CD14-positive monocyte (primary cell): ENCODE measurements at regions not wholly inside any gene's neighbourhood (a gene's known extent, or its start where the extent isn't known, plus 50 kb on each side); places are given as distances from the start of the nearest gene placed in this dataset.

ENCODE experiments used
- DNase-seq, 3 donors: peaks; one replicate each; pipeline ENCODE4 v3.0.0-alpha.2; 2011 to 2022
- H2AFZ ChIP-seq: 2 replicates; pipeline ENCODE4 v1.6.0; 2012; ENCODE audit warnings: mild to moderate bottlenecking, low read depth, low read length, inconsistent platforms; ENCODE audit not compliant: insufficient read depth, poor library complexity, severe bottlenecking
- H3K27ac ChIP-seq, 2 donors: 1 replicate in 1 of 2; 2 replicates in 1 of 2; pipeline ENCODE4 v1.5.1; 2012 to 2013; ENCODE audit warnings: low read length in 2 of 2, control low read depth in 1 of 2, inconsistent platforms in 1 of 2, low read depth in 1 of 2, mild to moderate bottlenecking in 1 of 2
- H3K27me3 ChIP-seq, 2 donors: one replicate each; pipeline versions ENCODE4 v1.6.0 to v1.6.1; 2011 to 2013; ENCODE audit warnings: low read length in 2 of 2; ENCODE audit not compliant: control insufficient read depth in 2 of 2, insufficient read depth in 2 of 2
- H3K36me3 ChIP-seq, 2 donors: replicated peaks in 1 of 2; 1 replicate in 1 of 2; 2 replicates in 1 of 2; pipeline versions ENCODE4 v1.5.1 to v1.6.1; 2012 to 2013; ENCODE audit warnings: low read length in 2 of 2, control low read depth in 1 of 2, inconsistent platforms in 1 of 2, mild to moderate bottlenecking in 1 of 2; ENCODE audit not compliant: insufficient read depth in 2 of 2, control insufficient read depth in 1 of 2
- H3K4me1 ChIP-seq, 2 donors: 1 replicate in 1 of 2; 2 replicates in 1 of 2; pipeline versions ENCODE4 v1.5.1 to v1.6.1; 2012 to 2013; ENCODE audit warnings: low read length in 2 of 2, control low read depth in 1 of 2, inconsistent platforms in 1 of 2, mild to moderate bottlenecking in 1 of 2, moderate library complexity in 1 of 2; ENCODE audit not compliant: insufficient read depth in 2 of 2, control insufficient read depth in 1 of 2
- H3K4me2 ChIP-seq: replicated peaks from 2 replicates; pipeline ENCODE3; 2012; ENCODE audit warnings: low read length, moderate library complexity, mild to moderate bottlenecking; ENCODE audit not compliant: poor library complexity, severe bottlenecking; ENCODE audit errors: extremely low read depth
- H3K4me3 ChIP-seq, 3 experiments: fragments of 200-600 bp in 1 of 3; sonication (generic) in 1 of 3; replicated peaks in 1 of 3; 1 replicate in 2 of 3; 2 replicates in 1 of 3; pipeline ENCODE4 v1.5.1; 2011 to 2013; ENCODE audit warnings: low read length in 3 of 3, mild to moderate bottlenecking in 3 of 3, control low read depth in 2 of 3, low read depth in 2 of 3, inconsistent platforms in 1 of 3, moderate library complexity in 1 of 3
- H3K79me2 ChIP-seq: 2 replicates; pipeline ENCODE4 v1.6.0; 2012; ENCODE audit warnings: mild to moderate bottlenecking, control low read depth, inconsistent platforms, low read length, moderate library complexity; ENCODE audit not compliant: insufficient read depth
- H3K9ac ChIP-seq: 2 replicates; pipeline ENCODE4 v1.6.0; 2017; ENCODE audit warnings: low read length, mild to moderate bottlenecking; ENCODE audit not compliant: insufficient read depth, poor library complexity, severe bottlenecking
- H3K9me3 ChIP-seq, 2 donors: replicated peaks in 1 of 2; 1 replicate in 1 of 2; 2 replicates in 1 of 2; pipeline versions ENCODE4 v1.5.1 to v1.6.1; 2012 to 2013; ENCODE audit warnings: low read length in 2 of 2, control low read depth in 1 of 2; ENCODE audit not compliant: control insufficient read depth in 1 of 2, insufficient read depth in 1 of 2
- H4K20me1 ChIP-seq: 2 replicates; pipeline ENCODE4 v1.6.0; 2012; ENCODE audit warnings: mild to moderate bottlenecking, low read length, control low read depth, moderate library complexity; ENCODE audit not compliant: insufficient read depth
- H3K27ac Mint-ChIP-seq, 7 donors: one replicate each; pipeline ENCODE4 v1.8.0; 2020; ENCODE audit warnings: mild to moderate bottlenecking in 7 of 7, mixed read lengths in 7 of 7, moderate library complexity in 6 of 7, inconsistent platforms in 2 of 7
- H3K27me3 Mint-ChIP-seq, 3 donors: one replicate each; pipeline ENCODE4 v1.8.0; 2021 to 2022; ENCODE audit warnings: low read depth in 3 of 3, mild to moderate bottlenecking in 3 of 3, mixed read lengths in 3 of 3, moderate library complexity in 3 of 3, inconsistent platforms in 1 of 3
- H3K36me3 Mint-ChIP-seq, 2 donors: one replicate each; pipeline ENCODE4 v1.8.0; 2020; ENCODE audit warnings: mixed read lengths in 2 of 2, inconsistent platforms in 1 of 2, mild to moderate bottlenecking in 1 of 2
- H3K4me1 Mint-ChIP-seq: one replicate; pipeline ENCODE4 v1.8.0; 2020; ENCODE audit warnings: mild to moderate bottlenecking, mixed read lengths
- H3K4me3 Mint-ChIP-seq, 2 donors: one replicate each; pipeline ENCODE4 v1.8.0; 2020; ENCODE audit warnings: mild to moderate bottlenecking in 2 of 2, mixed read lengths in 2 of 2, moderate library complexity in 1 of 2
- H3K9me3 Mint-ChIP-seq, 7 donors: one replicate each; pipeline ENCODE4 v1.8.0; 2020 to 2022; ENCODE audit warnings: mixed read lengths in 7 of 7, mild to moderate bottlenecking in 6 of 7, moderate library complexity in 6 of 7, inconsistent platforms in 2 of 7
- WGBS: methylation state at CpG from one replicate; pipeline ENCODE4 v1.1.5; 2013; ENCODE audit warnings: missing lambda C conversion rate; ENCODE audit not compliant: insufficient coverage; 5-methylcytosine and 5-hydroxymethylcytosine counted together
- intact Hi-C, 2 donors: fragments of 100-400 bp; cut with micrococcal nuclease; formaldehyde crosslinking; loops; one replicate each; pipeline versions ENCODE4 v1.15.0 to v1.15.1; 2023
- TF ChIP-seq, protein P1 (sequence below): fragments of 200-600 bp; IDR thresholded peaks from one replicate; pipeline ENCODE4 v1.8.0; 2022; ENCODE audit warnings: antibody characterized with exemption, mild to moderate bottlenecking

GRCh38 chr2:5236249-5236648 is 455.9 kb upstream of the SOX11 start:
- Mint-ChIP-seq H3K36me3 (no peaks in the 10 kb centered on the region), H3K4me3 (no peak overlapping the region)
- no peak overlapping the region for H3K4me3 ChIP-seq

DNA sequence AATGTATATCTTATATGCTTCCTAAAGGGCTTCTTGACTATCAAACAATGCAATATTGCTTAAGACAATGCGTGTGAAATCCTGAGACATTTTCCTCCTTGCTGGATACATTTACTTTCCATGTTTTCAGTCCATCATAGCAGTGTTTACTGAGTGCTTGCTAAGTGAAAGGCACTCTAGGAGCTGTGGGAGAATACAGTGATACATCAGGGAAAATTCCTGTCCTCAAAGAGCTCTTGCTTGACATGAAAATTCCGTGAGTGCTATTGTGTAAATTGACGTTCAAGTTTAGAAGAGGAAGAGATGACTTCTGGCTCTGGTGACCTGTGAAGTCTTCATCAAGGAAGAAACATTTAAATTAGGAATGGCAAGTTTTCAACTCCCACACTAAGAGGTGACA is 449.4 kb upstream of the SOX11 start:
- WGBS: no CpG with 5 or more reads among the region's 3 CpGs
- H3K27ac ChIP-seq: no peak overlapping the region
- no peak overlapping the region for H2AFZ ChIP-seq
- Mint-ChIP-seq H3K36me3 (no peaks in the 10 kb centered on the region), H3K27ac (no peak overlapping the region), H3K9me3 (peaks cover 0 to 5% (median 0%) of the 10 kb centered on the region in 7 donors), H3K27me3 (no peaks in the 10 kb centered on the region), H3K4me1 (no peaks in the 10 kb centered on the region), H3K4me3 (no peak overlapping the region)
- TF ChIP-seq, protein P1, sequence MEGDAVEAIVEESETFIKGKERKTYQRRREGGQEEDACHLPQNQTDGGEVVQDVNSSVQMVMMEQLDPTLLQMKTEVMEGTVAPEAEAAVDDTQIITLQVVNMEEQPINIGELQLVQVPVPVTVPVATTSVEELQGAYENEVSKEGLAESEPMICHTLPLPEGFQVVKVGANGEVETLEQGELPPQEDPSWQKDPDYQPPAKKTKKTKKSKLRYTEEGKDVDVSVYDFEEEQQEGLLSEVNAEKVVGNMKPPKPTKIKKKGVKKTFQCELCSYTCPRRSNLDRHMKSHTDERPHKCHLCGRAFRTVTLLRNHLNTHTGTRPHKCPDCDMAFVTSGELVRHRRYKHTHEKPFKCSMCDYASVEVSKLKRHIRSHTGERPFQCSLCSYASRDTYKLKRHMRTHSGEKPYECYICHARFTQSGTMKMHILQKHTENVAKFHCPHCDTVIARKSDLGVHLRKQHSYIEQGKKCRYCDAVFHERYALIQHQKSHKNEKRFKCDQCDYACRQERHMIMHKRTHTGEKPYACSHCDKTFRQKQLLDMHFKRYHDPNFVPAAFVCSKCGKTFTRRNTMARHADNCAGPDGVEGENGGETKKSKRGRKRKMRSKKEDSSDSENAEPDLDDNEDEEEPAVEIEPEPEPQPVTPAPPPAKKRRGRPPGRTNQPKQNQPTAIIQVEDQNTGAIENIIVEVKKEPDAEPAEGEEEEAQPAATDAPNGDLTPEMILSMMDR: no peak
- H3K36me3 ChIP-seq: no peaks in the 10 kb centered on the region
- H3K4me3 ChIP-seq: no peak overlapping the region
- no peaks in the 10 kb centered on the region for H3K9me3 ChIP-seq
- no peak overlapping the region for H3K9ac ChIP-seq
- H3K79me2 ChIP-seq: no peaks in the 10 kb centered on the region
- H3K4me1 ChIP-seq: no peaks in the 10 kb centered on the region
- no peaks in the 10 kb centered on the region for H4K20me1 ChIP-seq
- DNase-seq: no peak
- H3K27me3 ChIP-seq: no peaks in the 10 kb centered on the region
- intact Hi-C loops: no loop called here
- no peak overlapping the region for H3K4me2 ChIP-seq

More at GRCh38 chr2:5236249-5236648, 455.9 kb upstream of the SOX11 start:
- H3K27me3 Mint-ChIP-seq: peaks cover 0 to 1% (median 0%) of the 10 kb centered on the region in 3 donors
- H3K4me1 Mint-ChIP-seq: no peaks in the 10 kb centered on the region
- Histone ChIP-seq H2AFZ (no peak overlapping the region), H3K36me3 (no peaks in the 10 kb centered on the region), H3K27me3 (no peaks in the 10 kb centered on the region), H3K79me2 (no peaks in the 10 kb centered on the region), H3K27ac (no peak overlapping the region), H3K4me2 (no peak overlapping the region), H3K4me1 (no peaks in the 10 kb centered on the region), H4K20me1 (no peaks in the 10 kb centered on the region), H3K9me3 (peaks cover 4 to 6% of the 10 kb centered on the region in 2 donors), H3K9ac (no peak overlapping the region)
- DNase-seq: no peak
- no peak overlapping the region for H3K27ac Mint-ChIP-seq
- peaks cover 0 to 16% (median 4%) of the 10 kb centered on the region in 7 donors for H3K9me3 Mint-ChIP-seq
- intact Hi-C loops: no loop called here
- no CpG with 5 or more reads among the region's 4 CpGs for WGBS
- TF ChIP-seq, protein P1: no peak
